Psoas muscle (tissue), 7 donors: ENCODE measurements at regions not wholly inside any gene's neighbourhood (a gene's known extent, or its start where the extent isn't known, plus 50 kb on each side); places are given as distances from the start of the nearest gene placed in this dataset.

Source experiments
- ATAC-seq, 4 donors: fragments of 200-7000 bp; cut with Tn5 transposase; one replicate each; pipeline ENCODE4 v1.9.1; 2020; ENCODE audit warnings: moderate library complexity in 3 of 4, mild to moderate bottlenecking in 2 of 4
- DNase-seq, 2 donors: peaks; one replicate each; pipeline ENCODE4 v3.0.0-alpha.2; 2020
- H3K27ac ChIP-seq: fragments of 200-600 bp; one replicate; pipeline ENCODE4 v1.8.0; 2022
- H3K27me3 ChIP-seq, 3 donors: fragments of 200-600 bp in 1 of 3; one replicate each; pipeline versions ENCODE4 v1.6.1 to v1.8.0; 2013 to 2022; ENCODE audit warnings: low read length in 2 of 3, mild to moderate bottlenecking in 2 of 3, moderate library complexity in 1 of 3; ENCODE audit not compliant: insufficient read depth in 3 of 3
- H3K36me3 ChIP-seq, 2 donors: fragments of 200-600 bp in 1 of 2; one replicate each; pipeline versions ENCODE4 v1.6.1 to v1.8.0; 2013 to 2022; ENCODE audit warnings: low read depth in 1 of 2, mild to moderate bottlenecking in 1 of 2, moderate library complexity in 1 of 2; ENCODE audit not compliant: insufficient read depth in 1 of 2
- H3K4me1 ChIP-seq: fragments of 200-600 bp; one replicate; pipeline ENCODE4 v1.8.0; 2022
- H3K4me3 ChIP-seq: fragments of 200-600 bp; one replicate; pipeline ENCODE4 v1.8.0; 2022; ENCODE audit warnings: mild to moderate bottlenecking
- H3K9me3 ChIP-seq: fragments of 200-600 bp; one replicate; pipeline ENCODE4 v1.8.0; 2022
- WGBS, 3 donors: extraction: QIAGEN DNeasy Blood & Tissue Kit; methylation state at CpG; one replicate each; pipeline versions ENCODE4 v1.1.6 to v1.1.7; 2013; 5-methylcytosine and 5-hydroxymethylcytosine counted together
- intact Hi-C, 2 donors: fragments of 100-400 bp; cut with DNase I; formaldehyde crosslinking; loops; one replicate each; pipeline versions ENCODE4 v1.11.0 to v1.14.2; 2022
- TF ChIP-seq, protein P1 (sequence below): fragments of 200-600 bp; IDR thresholded peaks from one replicate; pipeline ENCODE4 v1.8.0; 2022; ENCODE audit warnings: antibody characterized with exemption
- donor health status: healthy with polysubstance abuse.
- donor health status: DM: no; HTN: no; CAD: no; lungs with moderate emphysema.
- donor health status: Bipolar disorder and iron deficiency.
- donor health status: healthy.
- donor health status: DM: yes; HTN: yes; CAD: no.
- donor health status: DM: no; HTN: no; CAD: no.
- donor health status: DM: yes; HTN: yes; CAD: no.

DNA sequence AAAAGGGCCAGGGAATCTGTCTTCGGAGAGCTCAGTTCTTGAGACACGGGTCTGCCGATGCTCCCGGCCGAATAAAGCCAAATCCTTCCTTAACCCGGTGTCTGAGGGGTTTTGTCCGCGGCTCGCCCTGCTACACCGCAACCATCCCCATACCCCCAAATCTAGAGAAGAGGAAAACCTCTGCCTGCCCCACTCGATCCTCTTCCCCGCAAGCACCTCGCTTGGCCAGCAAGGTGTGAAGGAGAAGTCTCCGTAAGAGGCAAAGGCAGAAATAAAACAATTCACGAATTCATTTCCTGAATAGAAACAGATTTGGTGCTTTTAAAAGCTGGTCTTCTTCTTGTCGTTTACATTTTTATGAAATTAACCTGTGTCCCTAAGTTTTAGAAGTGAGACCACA is 67.3 kb upstream of the GALNT9 start:
- no peak overlapping the region for H3K4me3 ChIP-seq
- no peaks in the 10 kb centered on the region for H3K36me3 ChIP-seq
- H3K27ac ChIP-seq: no peak overlapping the region
- H3K9me3 ChIP-seq: no peaks in the 10 kb centered on the region
- peaks cover 0 to 58% (median 24%) of the 10 kb centered on the region in 3 donors for H3K27me3 ChIP-seq
- no peaks in the 10 kb centered on the region for H3K4me1 ChIP-seq
- TF ChIP-seq, protein P1, sequence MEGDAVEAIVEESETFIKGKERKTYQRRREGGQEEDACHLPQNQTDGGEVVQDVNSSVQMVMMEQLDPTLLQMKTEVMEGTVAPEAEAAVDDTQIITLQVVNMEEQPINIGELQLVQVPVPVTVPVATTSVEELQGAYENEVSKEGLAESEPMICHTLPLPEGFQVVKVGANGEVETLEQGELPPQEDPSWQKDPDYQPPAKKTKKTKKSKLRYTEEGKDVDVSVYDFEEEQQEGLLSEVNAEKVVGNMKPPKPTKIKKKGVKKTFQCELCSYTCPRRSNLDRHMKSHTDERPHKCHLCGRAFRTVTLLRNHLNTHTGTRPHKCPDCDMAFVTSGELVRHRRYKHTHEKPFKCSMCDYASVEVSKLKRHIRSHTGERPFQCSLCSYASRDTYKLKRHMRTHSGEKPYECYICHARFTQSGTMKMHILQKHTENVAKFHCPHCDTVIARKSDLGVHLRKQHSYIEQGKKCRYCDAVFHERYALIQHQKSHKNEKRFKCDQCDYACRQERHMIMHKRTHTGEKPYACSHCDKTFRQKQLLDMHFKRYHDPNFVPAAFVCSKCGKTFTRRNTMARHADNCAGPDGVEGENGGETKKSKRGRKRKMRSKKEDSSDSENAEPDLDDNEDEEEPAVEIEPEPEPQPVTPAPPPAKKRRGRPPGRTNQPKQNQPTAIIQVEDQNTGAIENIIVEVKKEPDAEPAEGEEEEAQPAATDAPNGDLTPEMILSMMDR: no peak
- no peak for DNase-seq
- WGBS, 3 donors: 65 to 71% (median 68%) methylated on average over 16 of the region's 16 CpGs
- intact Hi-C loops: no loop called here
- no peak for ATAC-seq

DNA sequence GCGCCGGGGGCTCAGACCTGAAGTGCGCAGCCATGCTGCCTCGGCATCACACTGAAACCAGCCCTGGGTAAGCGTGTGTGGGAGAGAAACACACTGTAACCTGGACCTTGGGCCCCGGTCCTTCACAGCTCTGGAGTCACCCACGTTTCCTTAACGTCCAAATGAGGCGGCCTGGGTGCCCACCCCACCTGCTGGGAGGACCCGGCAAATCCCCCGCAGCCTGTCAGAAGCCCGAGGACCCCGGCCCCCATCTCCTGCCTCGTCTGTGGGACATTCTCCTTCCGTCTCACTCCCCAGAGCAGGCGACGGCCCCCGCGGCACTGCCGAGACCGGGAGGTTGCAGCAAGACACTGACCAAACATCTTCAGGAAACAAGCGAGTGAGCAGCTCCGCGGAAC is 66.5 kb upstream of the GALNT9 start:
- Histone ChIP-seq H3K27ac (no peak overlapping the region), H3K27me3 (peaks cover 0 to 64% (median 24%) of the 10 kb centered on the region in 3 donors), H3K36me3 (no peaks in the 10 kb centered on the region), H3K4me1 (no peaks in the 10 kb centered on the region), H3K4me3 (no peak overlapping the region), H3K9me3 (no peaks in the 10 kb centered on the region)
- ATAC-seq (no peak), DNase-seq (peak in 1 of 2 donors; percentile 15)
- intact Hi-C loops: no loop called here
- WGBS, 3 donors: 66 to 71% (median 70%) methylated on average over 21 to 24 of the region's 24 CpGs
- TF ChIP-seq, protein P1: no peak

DNA sequence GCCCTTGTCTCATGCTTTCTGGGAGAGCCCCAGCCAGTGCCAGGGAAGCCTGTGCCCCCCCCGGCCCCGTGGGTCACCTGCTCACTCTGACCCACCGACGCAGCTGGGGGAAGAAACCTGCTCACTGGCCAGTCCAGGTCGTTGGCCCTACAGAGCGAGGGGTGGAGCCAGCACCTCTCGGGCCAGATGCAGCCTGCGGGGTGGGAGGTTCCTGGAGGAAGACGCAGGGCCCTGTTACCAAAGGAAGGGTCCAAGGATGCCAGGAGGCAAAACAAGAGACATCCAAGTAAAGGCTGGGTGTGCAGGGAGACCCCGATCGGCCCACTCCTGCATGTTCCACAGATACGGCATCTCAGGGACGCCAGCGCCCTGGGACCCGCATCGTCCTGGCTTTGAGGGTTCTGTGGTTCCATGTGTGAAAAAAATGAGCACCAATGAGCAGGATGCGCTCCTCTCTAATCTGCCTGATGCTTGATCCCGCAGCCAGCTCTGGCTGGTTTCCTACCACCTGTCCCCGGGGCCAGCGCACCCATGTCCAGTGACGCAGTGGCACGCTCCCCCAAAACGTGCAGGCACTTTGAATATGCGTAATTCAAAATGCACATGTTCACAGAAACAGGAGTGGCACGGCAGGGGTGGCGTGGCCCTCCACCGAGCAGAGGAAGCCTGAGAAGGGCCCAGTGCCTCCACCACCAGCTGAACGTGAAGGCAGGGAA is 66.0 kb upstream of the GALNT9 start:
- Histone ChIP-seq H3K36me3 (no peaks in the 10 kb centered on the region), H3K27ac (no peak overlapping the region), H3K4me3 (no peak overlapping the region), H3K4me1 (no peaks in the 10 kb centered on the region), H3K9me3 (no peaks in the 10 kb centered on the region), H3K27me3 (peaks cover 0 to 59% (median 21%) of the 10 kb centered on the region in 3 donors)
- TF ChIP-seq, protein P1: no peak
- peak in 1 of 2 donors; percentile 30 for DNase-seq
- intact Hi-C loops: no loop called here
- 61 to 65% (median 62%) methylated on average over 28 of the region's 28 CpGs for WGBS, 3 donors
- no peak for ATAC-seq

DNA sequence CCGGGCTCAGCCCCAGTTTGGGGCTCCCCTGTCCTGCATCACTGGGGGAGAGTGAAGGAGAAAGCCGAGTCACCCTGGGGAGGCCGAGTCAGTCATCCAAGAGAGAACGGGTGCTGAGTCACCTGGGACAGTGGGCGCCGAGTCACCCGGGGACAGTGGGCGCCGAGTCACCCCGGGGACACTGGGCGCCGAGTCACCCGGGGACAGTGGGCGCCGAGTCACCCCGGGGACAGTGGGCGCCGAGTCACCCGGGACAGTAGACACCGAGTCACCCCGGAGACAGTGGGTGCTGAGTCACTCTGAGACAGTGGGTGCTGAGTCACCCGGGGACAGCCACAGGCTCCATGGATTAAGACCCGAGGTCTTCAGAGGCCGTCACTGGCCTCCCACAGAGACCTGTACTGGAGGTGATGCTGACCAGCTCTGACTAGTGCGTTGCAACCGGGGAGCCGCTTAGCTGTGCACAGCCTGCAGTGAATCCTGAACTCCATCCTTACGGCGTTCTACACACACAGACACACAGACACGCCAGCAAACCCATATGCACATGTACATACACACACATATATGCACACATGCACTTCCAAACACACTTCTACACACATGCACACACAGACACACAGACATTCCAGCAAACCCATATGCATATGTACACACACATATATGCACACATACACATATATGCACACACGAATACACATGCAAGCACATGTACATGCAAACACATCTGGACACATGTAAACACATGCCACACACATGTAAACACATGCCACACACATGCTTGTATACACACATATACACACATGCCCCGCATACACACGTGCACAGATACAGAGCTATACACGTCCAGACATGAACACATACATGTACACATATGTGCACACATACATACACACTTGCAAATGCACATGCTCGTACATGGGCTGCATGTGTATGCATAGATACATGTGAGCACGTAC is 64.9 kb upstream of the GALNT9 start:
- WGBS, 3 donors: 73 to 80% (median 74%) methylated on average over 36 of the region's 36 CpGs
- TF ChIP-seq, protein P1: no peak
- H3K27me3 ChIP-seq: peaks cover 0 to 52% (median 17%) of the 10 kb centered on the region in 3 donors
- H3K27ac ChIP-seq: no peak overlapping the region
- DNase-seq (peak in 1 of 2 donors; percentile 17), ATAC-seq (no peak)
- no peaks in the 10 kb centered on the region for H3K9me3 ChIP-seq
- H3K4me3 ChIP-seq: no peak overlapping the region
- no peaks in the 10 kb centered on the region for H3K36me3 ChIP-seq
- H3K4me1 ChIP-seq: no peaks in the 10 kb centered on the region
- intact Hi-C loops: no loop called here
